H9 (cell line): ENCODE measurements at regions not wholly inside any gene's neighbourhood (a gene's known extent, or its start where the extent isn't known, plus 50 kb on each side); places are given as distances from the start of the nearest gene placed in this dataset.

Experiments
- DNase-seq: peaks from one replicate; pipeline ENCODE4 v3.0.0-alpha.2; 2017
- H2AFZ ChIP-seq: one replicate; pipeline ENCODE4 v1.6.1; 2013; ENCODE audit warnings: mild to moderate bottlenecking, low read length, control low read depth, moderate library complexity
- H2AK5ac ChIP-seq: 2 replicates; pipeline ENCODE4 v1.6.1; 2013; ENCODE audit warnings: low read length, control low read depth, mixed read lengths; ENCODE audit not compliant: insufficient read length
- H2BK120ac ChIP-seq: one replicate; pipeline ENCODE4 v1.6.1; 2013; ENCODE audit warnings: low read depth, mild to moderate bottlenecking, low read length, control low read depth, inconsistent platforms; ENCODE audit not compliant: poor library complexity, severe bottlenecking
- H2BK12ac ChIP-seq: 2 replicates; pipeline ENCODE4 v1.6.1; 2013; ENCODE audit warnings: low read length, control low read depth, mixed read lengths, low read depth; ENCODE audit not compliant: insufficient read length
- H2BK15ac ChIP-seq: 2 replicates; pipeline ENCODE4 v1.6.1; 2013; ENCODE audit warnings: low read depth, low read length, control low read depth
- H2BK20ac ChIP-seq: one replicate; pipeline ENCODE4 v1.6.1; 2013; ENCODE audit warnings: low read depth, mild to moderate bottlenecking, low read length, control low read depth, inconsistent platforms; ENCODE audit not compliant: poor library complexity, severe bottlenecking
- H2BK5ac ChIP-seq: 2 replicates; pipeline ENCODE4 v1.6.1; 2013; ENCODE audit warnings: low read length, control low read depth, mixed read lengths; ENCODE audit not compliant: insufficient read length
- H3K14ac ChIP-seq: 2 replicates; pipeline ENCODE4 v1.6.1; 2013; ENCODE audit warnings: low read length, control low read depth; ENCODE audit not compliant: insufficient read depth
- H3K18ac ChIP-seq: 2 replicates; pipeline ENCODE4 v1.6.1; 2013; ENCODE audit warnings: low read depth, mild to moderate bottlenecking, mixed read lengths, low read length, control low read depth; ENCODE audit not compliant: insufficient read length
- H3K23ac ChIP-seq: 2 replicates; pipeline ENCODE4 v1.6.1; 2013; ENCODE audit warnings: low read length, control low read depth, mixed read lengths, low read depth; ENCODE audit not compliant: insufficient read length
- H3K23me2 ChIP-seq: 2 replicates; pipeline ENCODE4 v1.6.1; 2013; ENCODE audit warnings: low read depth, mild to moderate bottlenecking, mixed read lengths, low read length, control low read depth; ENCODE audit not compliant: insufficient read length, poor library complexity, severe bottlenecking
- H3K27ac ChIP-seq: 2 replicates; pipeline ENCODE4 v1.5.1; 2013; ENCODE audit warnings: low read length, control low read depth, mixed read lengths, low read depth; ENCODE audit not compliant: insufficient read length
- H3K27me3 ChIP-seq: 2 replicates; pipeline ENCODE4 v1.6.1; 2013; ENCODE audit warnings: low read length, control low read depth, inconsistent platforms; ENCODE audit not compliant: insufficient read depth
- H3K4ac ChIP-seq: 2 replicates; pipeline ENCODE4 v1.6.1; 2013; ENCODE audit warnings: low read depth, mild to moderate bottlenecking, control low read depth, inconsistent platforms, low read length, moderate library complexity
- H3K4me1 ChIP-seq: 2 replicates; pipeline ENCODE4 v1.6.1; 2013; ENCODE audit warnings: low read length, control low read depth, inconsistent platforms; ENCODE audit not compliant: insufficient read depth
- H3K4me2 ChIP-seq: 2 replicates; pipeline ENCODE4 v1.6.1; 2013; ENCODE audit warnings: low read length, control low read depth, mixed read lengths; ENCODE audit not compliant: insufficient read length, insufficient read depth
- H3K56ac ChIP-seq: 2 replicates; pipeline ENCODE4 v1.6.1; 2013; ENCODE audit warnings: low read depth, mild to moderate bottlenecking, mixed read lengths, low read length, control low read depth; ENCODE audit not compliant: insufficient read length
- H3K79me1 ChIP-seq: 2 replicates; pipeline ENCODE4 v1.6.1; 2013; ENCODE audit warnings: low read depth, mild to moderate bottlenecking, moderate library complexity, low read length, control low read depth, inconsistent platforms; ENCODE audit not compliant: insufficient read depth, poor library complexity, severe bottlenecking
- H3K79me2 ChIP-seq: 2 replicates; pipeline ENCODE4 v1.6.1; 2013; ENCODE audit warnings: low read length, control low read depth, inconsistent platforms; ENCODE audit not compliant: insufficient read depth
- H3K9ac ChIP-seq: 2 replicates; pipeline ENCODE4 v1.6.1; 2013; ENCODE audit warnings: low read length, control low read depth, mixed read lengths; ENCODE audit not compliant: insufficient read length; ENCODE audit errors: extremely low read depth
- H3K9me3 ChIP-seq: one replicate; pipeline ENCODE4 v1.6.1; 2013; ENCODE audit warnings: low read depth, low read length, inconsistent platforms; ENCODE audit not compliant: control insufficient read depth
- H3T11ph ChIP-seq: one replicate; pipeline ENCODE4 v1.6.1; 2013; ENCODE audit warnings: mild to moderate bottlenecking, low read length, control low read depth, inconsistent platforms
- H4K20me1 ChIP-seq: one replicate; pipeline ENCODE4 v1.6.1; 2013; ENCODE audit not compliant: control insufficient read depth, insufficient read length, insufficient read depth
- H4K5ac ChIP-seq: 2 replicates; pipeline ENCODE4 v1.6.1; 2013; ENCODE audit warnings: low read depth, mild to moderate bottlenecking, mixed read lengths, low read length, control low read depth; ENCODE audit not compliant: insufficient read length
- H4K8ac ChIP-seq: replicated peaks from 2 replicates; pipeline ENCODE4 v1.6.1; 2013; ENCODE audit warnings: low read length, control low read depth, mixed read lengths, low read depth; ENCODE audit not compliant: insufficient read length
- H4K91ac ChIP-seq: 2 replicates; pipeline ENCODE4 v1.6.1; 2013; ENCODE audit warnings: low read depth, mild to moderate bottlenecking, moderate library complexity, mixed read lengths, low read length, control low read depth; ENCODE audit not compliant: insufficient read length
- H3K27ac Mint-ChIP-seq, 3 experiments: 2 replicates in 2 of 3; 3 replicates in 1 of 3; pipeline ENCODE4 v1.8.0; 2020 to 2021; ENCODE audit warnings: mixed read lengths in 3 of 3, mild to moderate bottlenecking in 1 of 3, moderate library complexity in 1 of 3
- H3K27me3 Mint-ChIP-seq: 2 replicates; pipeline ENCODE4 v1.8.0; 2021; ENCODE audit warnings: low read depth, mild to moderate bottlenecking, moderate library complexity, mixed read lengths
- H3K36me3 Mint-ChIP-seq, 3 experiments: 2 replicates in 2 of 3; 3 replicates in 1 of 3; pipeline ENCODE4 v1.8.0; 2020 to 2021; ENCODE audit warnings: low read depth in 3 of 3, mixed read lengths in 3 of 3; ENCODE audit not compliant: insufficient read depth in 1 of 3
- H3K4me1 Mint-ChIP-seq, 2 experiments: 2 replicates each; pipeline ENCODE4 v1.8.0; 2020; ENCODE audit warnings: mixed read lengths in 2 of 2
- H3K4me3 Mint-ChIP-seq, 2 experiments: 2 replicates in 1 of 2; 3 replicates in 1 of 2; pipeline ENCODE4 v1.8.0; 2020 to 2021; ENCODE audit warnings: mild to moderate bottlenecking in 2 of 2, mixed read lengths in 2 of 2, moderate library complexity in 1 of 2
- H3K9me3 Mint-ChIP-seq, 2 experiments: 2 replicates in 1 of 2; 3 replicates in 1 of 2; pipeline ENCODE4 v1.8.0; 2020; ENCODE audit warnings: mild to moderate bottlenecking in 2 of 2, mixed read lengths in 2 of 2, moderate library complexity in 1 of 2
- WGBS: extraction: QIAGEN DNeasy Blood & Tissue Kit; methylation state at CpG from one replicate; pipeline ENCODE4 v1.1.7; 2013; ENCODE audit warnings: missing lambda C conversion rate, low lambda C conversion rate, mixed read lengths; ENCODE audit not compliant: insufficient read length; ENCODE audit errors: extremely low coverage; 5-methylcytosine and 5-hydroxymethylcytosine counted together
- TF ChIP-seq, protein P1 (sequence below): fragments of 200-600 bp; sonication (generic); conservative IDR thresholded peaks from 3 replicates; pipeline ENCODE4 v1.8.0; 2021; ENCODE audit warnings: antibody characterized with exemption, mild to moderate bottlenecking

DNA sequence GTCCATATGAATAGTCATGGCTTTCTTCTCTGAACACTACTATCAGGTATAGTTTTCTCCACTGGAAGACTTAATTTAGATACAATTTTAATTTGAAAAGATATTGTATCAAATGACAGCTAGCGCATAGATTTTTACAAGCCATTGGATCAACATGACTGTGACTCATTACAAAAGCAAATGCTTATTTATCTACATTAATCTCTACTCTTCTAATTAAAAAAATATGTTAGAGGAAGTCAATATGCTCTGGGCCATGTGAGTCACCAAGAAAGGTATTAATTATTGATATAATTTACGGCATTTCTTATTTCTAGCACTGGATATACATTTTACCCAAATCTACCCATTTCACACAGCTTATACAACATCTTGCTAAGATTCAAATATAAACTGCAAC is 800.3 kb upstream of the GBE1 start:
- no peak overlapping the region for H3K4me2 ChIP-seq
- H3K36me3 Mint-ChIP-seq: no peaks in the 10 kb centered on the region
- H3K9me3 ChIP-seq: no peaks in the 10 kb centered on the region
- no peak overlapping the region for H2BK12ac ChIP-seq
- H3K23ac ChIP-seq: no peak overlapping the region
- no peak overlapping the region for H3K18ac ChIP-seq
- H3K27ac ChIP-seq: no peak overlapping the region
- H2AFZ ChIP-seq: no peak overlapping the region
- H3K23me2 ChIP-seq: no peaks in the 10 kb centered on the region
- H2BK20ac ChIP-seq: no peak overlapping the region
- no peaks in the 10 kb centered on the region for H3K9me3 Mint-ChIP-seq
- no CpG with 5 or more reads among the region's 2 CpGs for WGBS
- no peak for DNase-seq
- H3K9ac ChIP-seq: no peak overlapping the region
- H3K27ac Mint-ChIP-seq: no peak overlapping the region
- no peak overlapping the region for H3K4ac ChIP-seq
- no peak overlapping the region for H4K8ac ChIP-seq
- no peak overlapping the region for H4K91ac ChIP-seq
- no peaks in the 10 kb centered on the region for H3K4me1 ChIP-seq
- TF ChIP-seq, protein P1, sequence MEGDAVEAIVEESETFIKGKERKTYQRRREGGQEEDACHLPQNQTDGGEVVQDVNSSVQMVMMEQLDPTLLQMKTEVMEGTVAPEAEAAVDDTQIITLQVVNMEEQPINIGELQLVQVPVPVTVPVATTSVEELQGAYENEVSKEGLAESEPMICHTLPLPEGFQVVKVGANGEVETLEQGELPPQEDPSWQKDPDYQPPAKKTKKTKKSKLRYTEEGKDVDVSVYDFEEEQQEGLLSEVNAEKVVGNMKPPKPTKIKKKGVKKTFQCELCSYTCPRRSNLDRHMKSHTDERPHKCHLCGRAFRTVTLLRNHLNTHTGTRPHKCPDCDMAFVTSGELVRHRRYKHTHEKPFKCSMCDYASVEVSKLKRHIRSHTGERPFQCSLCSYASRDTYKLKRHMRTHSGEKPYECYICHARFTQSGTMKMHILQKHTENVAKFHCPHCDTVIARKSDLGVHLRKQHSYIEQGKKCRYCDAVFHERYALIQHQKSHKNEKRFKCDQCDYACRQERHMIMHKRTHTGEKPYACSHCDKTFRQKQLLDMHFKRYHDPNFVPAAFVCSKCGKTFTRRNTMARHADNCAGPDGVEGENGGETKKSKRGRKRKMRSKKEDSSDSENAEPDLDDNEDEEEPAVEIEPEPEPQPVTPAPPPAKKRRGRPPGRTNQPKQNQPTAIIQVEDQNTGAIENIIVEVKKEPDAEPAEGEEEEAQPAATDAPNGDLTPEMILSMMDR: no peak
- no peak overlapping the region for H2AK5ac ChIP-seq
- H2BK15ac ChIP-seq: no peak overlapping the region
- no peak overlapping the region for H4K5ac ChIP-seq
- peaks cover 4% of the 10 kb centered on the region in 2 experiments for H3K4me1 Mint-ChIP-seq
- H3K56ac ChIP-seq: no peak overlapping the region
- H3K14ac ChIP-seq: no peak overlapping the region
- no peak overlapping the region for H3T11ph ChIP-seq
- H2BK5ac ChIP-seq: no peak overlapping the region
- no peak overlapping the region for H3K4me3 Mint-ChIP-seq
- no peak overlapping the region for H2BK120ac ChIP-seq
- no peaks in the 10 kb centered on the region for H3K27me3 ChIP-seq
- H3K27me3 Mint-ChIP-seq: no peaks in the 10 kb centered on the region
- H4K20me1 ChIP-seq: no peaks in the 10 kb centered on the region
- H3K79me1 ChIP-seq: no peaks in the 10 kb centered on the region
- H3K79me2 ChIP-seq: no peaks in the 10 kb centered on the region
